ENCODE measurements at regions not wholly inside any gene's neighbourhood (a gene's known extent, or its start where the extent isn't known, plus 50 kb on each side); places are given as distances from the start of the nearest gene placed in this dataset.

DNA sequence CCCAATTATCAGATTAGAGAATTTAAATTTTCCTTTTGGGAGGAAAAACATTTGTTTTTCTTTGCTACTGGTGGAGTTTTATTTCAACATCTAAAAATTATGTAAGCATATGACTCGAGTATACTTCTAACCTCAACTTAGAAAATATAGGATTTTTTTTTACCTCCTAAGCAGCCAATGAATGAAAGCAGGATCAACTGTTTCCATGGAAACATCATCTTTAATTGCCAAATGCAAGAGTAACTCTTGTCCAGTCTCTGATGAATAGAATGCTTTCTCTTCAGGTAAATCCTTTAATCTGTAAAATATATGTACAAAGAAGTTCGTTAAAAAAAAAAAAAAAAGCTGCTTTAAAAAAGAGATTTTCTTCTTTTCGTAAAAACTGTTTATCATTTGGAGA is 93.6 kb downstream of the CNTN3 start:
- DNase-seq (ENCODE audit: low read depth in 1 of 2, low spot score in 1 of 2): no peak
- H3K4me2 ChIP-seq: no peak overlapping the region
- no peak for FAIRE-seq
- H3K9me3 ChIP-seq: no peaks in the 10 kb centered on the region
- CTCF ChIA-PET: no interaction called here
- no peak overlapping the region for H3K27ac ChIP-seq
- TF ChIP-seq GATA3 (IDR thresholded peaks at IDR 0.05; ENCODE audit: borderline replicate concordance) (no peak), JUNB (IDR thresholded peaks at IDR 0.05) (no peak), E2F6 (IDR thresholded peaks at IDR 0.05; ENCODE audit: borderline replicate concordance, low read depth) (no peak), MYC (IDR thresholded peaks at IDR 0.05; ENCODE audit: borderline replicate concordance, low read length) (no peak), POLR2A (IDR thresholded peaks at IDR 0.05; ENCODE audit: low read length) (no peak), RFX5 (IDR thresholded peaks at IDR 0.05) (no peak), CHD2 (IDR thresholded peaks at IDR 0.05; ENCODE audit: low read length, partially characterized antibody) (no peak), KDM1A (IDR thresholded peaks at IDR 0.05; ENCODE audit: low read depth) (no peak), HEYL (CRISPR knock-in tag; IDR thresholded peaks at IDR 0.05) (no peak), FOSB (CRISPR knock-in tag; IDR thresholded peaks at IDR 0.05) (no peak), FOXS1 (CRISPR knock-in tag; IDR thresholded peaks at IDR 0.05) (no peak), MAFK (IDR thresholded peaks at IDR 0.05; ENCODE audit: partially characterized antibody) (no peak), EP300 (IDR thresholded peaks at IDR 0.05) (no peak), KDM5A (IDR thresholded peaks at IDR 0.05) (no peak)
- TF ChIP-seq, protein P1, sequence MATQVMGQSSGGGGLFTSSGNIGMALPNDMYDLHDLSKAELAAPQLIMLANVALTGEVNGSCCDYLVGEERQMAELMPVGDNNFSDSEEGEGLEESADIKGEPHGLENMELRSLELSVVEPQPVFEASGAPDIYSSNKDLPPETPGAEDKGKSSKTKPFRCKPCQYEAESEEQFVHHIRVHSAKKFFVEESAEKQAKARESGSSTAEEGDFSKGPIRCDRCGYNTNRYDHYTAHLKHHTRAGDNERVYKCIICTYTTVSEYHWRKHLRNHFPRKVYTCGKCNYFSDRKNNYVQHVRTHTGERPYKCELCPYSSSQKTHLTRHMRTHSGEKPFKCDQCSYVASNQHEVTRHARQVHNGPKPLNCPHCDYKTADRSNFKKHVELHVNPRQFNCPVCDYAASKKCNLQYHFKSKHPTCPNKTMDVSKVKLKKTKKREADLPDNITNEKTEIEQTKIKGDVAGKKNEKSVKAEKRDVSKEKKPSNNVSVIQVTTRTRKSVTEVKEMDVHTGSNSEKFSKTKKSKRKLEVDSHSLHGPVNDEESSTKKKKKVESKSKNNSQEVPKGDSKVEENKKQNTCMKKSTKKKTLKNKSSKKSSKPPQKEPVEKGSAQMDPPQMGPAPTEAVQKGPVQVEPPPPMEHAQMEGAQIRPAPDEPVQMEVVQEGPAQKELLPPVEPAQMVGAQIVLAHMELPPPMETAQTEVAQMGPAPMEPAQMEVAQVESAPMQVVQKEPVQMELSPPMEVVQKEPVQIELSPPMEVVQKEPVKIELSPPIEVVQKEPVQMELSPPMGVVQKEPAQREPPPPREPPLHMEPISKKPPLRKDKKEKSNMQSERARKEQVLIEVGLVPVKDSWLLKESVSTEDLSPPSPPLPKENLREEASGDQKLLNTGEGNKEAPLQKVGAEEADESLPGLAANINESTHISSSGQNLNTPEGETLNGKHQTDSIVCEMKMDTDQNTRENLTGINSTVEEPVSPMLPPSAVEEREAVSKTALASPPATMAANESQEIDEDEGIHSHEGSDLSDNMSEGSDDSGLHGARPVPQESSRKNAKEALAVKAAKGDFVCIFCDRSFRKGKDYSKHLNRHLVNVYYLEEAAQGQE (IDR thresholded peaks at IDR 0.05): no peak
- TF ChIP-seq, protein P2, sequence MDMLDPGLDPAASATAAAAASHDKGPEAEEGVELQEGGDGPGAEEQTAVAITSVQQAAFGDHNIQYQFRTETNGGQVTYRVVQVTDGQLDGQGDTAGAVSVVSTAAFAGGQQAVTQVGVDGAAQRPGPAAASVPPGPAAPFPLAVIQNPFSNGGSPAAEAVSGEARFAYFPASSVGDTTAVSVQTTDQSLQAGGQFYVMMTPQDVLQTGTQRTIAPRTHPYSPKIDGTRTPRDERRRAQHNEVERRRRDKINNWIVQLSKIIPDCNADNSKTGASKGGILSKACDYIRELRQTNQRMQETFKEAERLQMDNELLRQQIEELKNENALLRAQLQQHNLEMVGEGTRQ (IDR thresholded peaks at IDR 0.05): no peak
- TF ChIP-seq, protein P3, sequence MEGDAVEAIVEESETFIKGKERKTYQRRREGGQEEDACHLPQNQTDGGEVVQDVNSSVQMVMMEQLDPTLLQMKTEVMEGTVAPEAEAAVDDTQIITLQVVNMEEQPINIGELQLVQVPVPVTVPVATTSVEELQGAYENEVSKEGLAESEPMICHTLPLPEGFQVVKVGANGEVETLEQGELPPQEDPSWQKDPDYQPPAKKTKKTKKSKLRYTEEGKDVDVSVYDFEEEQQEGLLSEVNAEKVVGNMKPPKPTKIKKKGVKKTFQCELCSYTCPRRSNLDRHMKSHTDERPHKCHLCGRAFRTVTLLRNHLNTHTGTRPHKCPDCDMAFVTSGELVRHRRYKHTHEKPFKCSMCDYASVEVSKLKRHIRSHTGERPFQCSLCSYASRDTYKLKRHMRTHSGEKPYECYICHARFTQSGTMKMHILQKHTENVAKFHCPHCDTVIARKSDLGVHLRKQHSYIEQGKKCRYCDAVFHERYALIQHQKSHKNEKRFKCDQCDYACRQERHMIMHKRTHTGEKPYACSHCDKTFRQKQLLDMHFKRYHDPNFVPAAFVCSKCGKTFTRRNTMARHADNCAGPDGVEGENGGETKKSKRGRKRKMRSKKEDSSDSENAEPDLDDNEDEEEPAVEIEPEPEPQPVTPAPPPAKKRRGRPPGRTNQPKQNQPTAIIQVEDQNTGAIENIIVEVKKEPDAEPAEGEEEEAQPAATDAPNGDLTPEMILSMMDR (IDR thresholded peaks at IDR 0.05): no peak
- POLR2A ChIA-PET: no interaction called here
- no peak for ATAC-seq
- H3K4me3 ChIP-seq: no peak overlapping the region
- H3K4me1 ChIP-seq: no peaks in the 10 kb centered on the region
- WGBS (ENCODE audit: missing lambda C conversion rate): 3% methylated on average over 3 of the region's 3 CpGs

DNA sequence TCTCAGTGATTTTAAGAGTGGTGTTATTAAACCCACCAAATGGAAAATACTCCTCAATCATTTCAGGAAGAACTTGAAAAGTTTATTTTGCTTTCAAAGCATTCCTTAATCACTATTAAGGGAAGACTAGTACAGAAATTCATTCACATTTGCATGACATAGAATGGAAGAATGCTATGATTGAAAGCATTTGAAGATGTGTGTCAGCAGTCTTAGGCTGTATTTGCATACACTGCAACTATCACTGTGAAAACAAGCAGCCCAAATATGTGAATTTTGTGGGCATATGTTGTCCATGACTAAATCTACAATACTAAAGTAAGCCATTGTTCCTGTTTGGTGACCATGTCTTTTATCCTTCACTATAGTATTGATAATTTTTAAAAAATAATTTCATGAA is 95.8 kb downstream of the CNTN3 start:
- FAIRE-seq (no peak), ATAC-seq (no peak), DNase-seq (ENCODE audit: low read depth in 1 of 2, low spot score in 1 of 2) (no peak)
- TF ChIP-seq CHD2 (IDR thresholded peaks at IDR 0.05; ENCODE audit: low read length, partially characterized antibody) (no peak), HOXA7 (CRISPR knock-in tag; IDR thresholded peaks at IDR 0.05) (no peak), NR3C1 (IDR thresholded peaks at IDR 0.05) (no peak), CBX8 (IDR thresholded peaks at IDR 0.05) (no peak), JUN (IDR thresholded peaks at IDR 0.05) (no peak), TP53 (CRISPR knock-in tag; IDR thresholded peaks at IDR 0.05) (no peak), ZFP36 (IDR thresholded peaks at IDR 0.05; ENCODE audit: borderline replicate concordance, partially characterized antibody) (no peak), FOSB (CRISPR knock-in tag; IDR thresholded peaks at IDR 0.05) (no peak), POLR2A (IDR thresholded peaks at IDR 0.05; ENCODE audit: low read length) (no peak), MAZ (IDR thresholded peaks at IDR 0.05; ENCODE audit: borderline replicate concordance, low read depth, low read length) (no peak), HOXB13 (CRISPR knock-in tag; IDR thresholded peaks at IDR 0.05; ENCODE audit: low read depth) (no peak), GATA3 (IDR thresholded peaks at IDR 0.05; ENCODE audit: borderline replicate concordance) (no peak), E2F6 (IDR thresholded peaks at IDR 0.05; ENCODE audit: borderline replicate concordance, low read depth) (no peak)
- TF ChIP-seq, protein P4, sequence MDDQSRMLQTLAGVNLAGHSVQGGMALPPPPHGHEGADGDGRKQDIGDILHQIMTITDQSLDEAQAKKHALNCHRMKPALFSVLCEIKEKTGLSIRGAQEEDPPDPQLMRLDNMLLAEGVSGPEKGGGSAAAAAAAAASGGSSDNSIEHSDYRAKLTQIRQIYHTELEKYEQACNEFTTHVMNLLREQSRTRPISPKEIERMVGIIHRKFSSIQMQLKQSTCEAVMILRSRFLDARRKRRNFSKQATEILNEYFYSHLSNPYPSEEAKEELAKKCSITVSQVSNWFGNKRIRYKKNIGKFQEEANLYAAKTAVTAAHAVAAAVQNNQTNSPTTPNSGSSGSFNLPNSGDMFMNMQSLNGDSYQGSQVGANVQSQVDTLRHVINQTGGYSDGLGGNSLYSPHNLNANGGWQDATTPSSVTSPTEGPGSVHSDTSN (IDR thresholded peaks at IDR 0.05): no peak
- TF ChIP-seq, protein P3 (IDR thresholded peaks at IDR 0.05): no peak
- ChIA-PET POLR2A (no interaction called here), CTCF (no interaction called here)
- Histone ChIP-seq H3K4me1 (no peaks in the 10 kb centered on the region), H3K4me2 (no peak overlapping the region), H3K4me3 (no peak overlapping the region), H3K27ac (no peak overlapping the region), H3K9me3 (no peaks in the 10 kb centered on the region)
